ENCODE measurements at regions not wholly inside any gene's neighbourhood (a gene's known extent, or its start where the extent isn't known, plus 50 kb on each side); places are given as distances from the start of the nearest gene placed in this dataset.
"Not testable (repeated sequence)": the region's sequence is repeated elsewhere in the genome, so short reads cannot be mapped to it uniquely, and the experiment has no call there.

DNA sequence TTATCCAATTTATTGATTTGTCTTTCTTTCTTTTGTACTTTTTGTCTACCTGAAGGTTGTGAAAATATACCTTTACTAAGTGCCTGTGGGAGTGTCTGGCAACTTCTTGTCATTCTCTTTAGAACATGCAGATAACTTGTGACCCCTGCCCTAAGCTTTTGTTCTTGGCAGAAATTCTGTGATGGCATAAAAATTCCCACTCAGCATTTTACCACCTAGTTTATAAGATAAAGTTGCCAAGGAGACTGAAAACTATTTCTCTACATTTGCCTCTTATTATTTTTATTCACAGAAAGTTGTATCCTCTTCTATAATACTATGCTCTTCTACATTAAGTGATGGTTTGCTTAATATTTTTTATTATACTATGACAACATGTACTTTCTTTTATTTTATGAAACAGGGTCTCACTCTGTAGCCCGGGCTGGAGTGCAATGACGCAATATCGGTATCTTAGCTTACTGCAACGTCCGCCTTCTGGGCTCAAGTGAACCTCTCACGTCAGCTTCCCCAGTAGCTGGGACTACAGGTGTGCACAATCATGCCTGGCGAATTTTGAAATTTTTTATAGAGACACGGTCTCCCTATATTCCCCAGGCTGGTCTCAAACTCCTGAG is 683.5 kb downstream of the ANKRD7 start:
- no peaks in the 10 kb centered on the region for H3K27me3 ChIP-seq (replicated peaks; ENCODE audit: control insufficient read depth, insufficient read depth, low read length)
- DNase-seq (ENCODE audit: extremely low read depth, insufficient read length) = no peak
- H3K4me3 ChIP-seq (replicated peaks; ENCODE audit: low read depth, low read length) = no peak overlapping the region
- no peaks in the 10 kb centered on the region for H3K36me3 ChIP-seq (ENCODE audit: control insufficient read depth, insufficient read depth, low read length)
- TF ChIP-seq, protein P1, sequence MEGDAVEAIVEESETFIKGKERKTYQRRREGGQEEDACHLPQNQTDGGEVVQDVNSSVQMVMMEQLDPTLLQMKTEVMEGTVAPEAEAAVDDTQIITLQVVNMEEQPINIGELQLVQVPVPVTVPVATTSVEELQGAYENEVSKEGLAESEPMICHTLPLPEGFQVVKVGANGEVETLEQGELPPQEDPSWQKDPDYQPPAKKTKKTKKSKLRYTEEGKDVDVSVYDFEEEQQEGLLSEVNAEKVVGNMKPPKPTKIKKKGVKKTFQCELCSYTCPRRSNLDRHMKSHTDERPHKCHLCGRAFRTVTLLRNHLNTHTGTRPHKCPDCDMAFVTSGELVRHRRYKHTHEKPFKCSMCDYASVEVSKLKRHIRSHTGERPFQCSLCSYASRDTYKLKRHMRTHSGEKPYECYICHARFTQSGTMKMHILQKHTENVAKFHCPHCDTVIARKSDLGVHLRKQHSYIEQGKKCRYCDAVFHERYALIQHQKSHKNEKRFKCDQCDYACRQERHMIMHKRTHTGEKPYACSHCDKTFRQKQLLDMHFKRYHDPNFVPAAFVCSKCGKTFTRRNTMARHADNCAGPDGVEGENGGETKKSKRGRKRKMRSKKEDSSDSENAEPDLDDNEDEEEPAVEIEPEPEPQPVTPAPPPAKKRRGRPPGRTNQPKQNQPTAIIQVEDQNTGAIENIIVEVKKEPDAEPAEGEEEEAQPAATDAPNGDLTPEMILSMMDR (IDR thresholded peaks at IDR 0.05; ENCODE audit: insufficient read depth, low read length, poor library complexity, severe bottlenecking) = no peak

DNA sequence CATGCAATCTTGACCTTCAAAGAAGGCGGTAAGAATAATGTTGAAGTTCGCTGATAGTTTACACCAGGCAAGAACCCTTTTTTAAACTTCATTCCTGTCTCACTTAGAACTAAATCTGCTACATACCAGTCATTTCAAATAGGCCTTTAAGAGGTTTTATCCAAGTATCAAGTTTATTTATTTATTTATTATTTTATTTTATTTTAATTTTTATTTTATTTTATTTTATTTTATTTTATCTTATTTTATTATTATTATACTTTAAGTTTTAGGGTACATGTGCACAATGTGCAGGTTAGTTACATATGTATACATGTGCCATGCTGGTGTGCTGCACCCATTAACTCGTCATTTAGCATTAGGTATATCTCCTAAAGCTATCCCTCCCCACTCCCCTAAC is 691.6 kb downstream of the ANKRD7 start:
- DNase-seq (ENCODE audit: extremely low read depth, insufficient read length); H3K36me3 ChIP-seq (ENCODE audit: control insufficient read depth, insufficient read depth, low read length); H3K4me3 ChIP-seq (replicated peaks; ENCODE audit: low read depth, low read length); H3K27me3 ChIP-seq (replicated peaks; ENCODE audit: control insufficient read depth, insufficient read depth, low read length): not testable (repeated sequence)

DNA sequence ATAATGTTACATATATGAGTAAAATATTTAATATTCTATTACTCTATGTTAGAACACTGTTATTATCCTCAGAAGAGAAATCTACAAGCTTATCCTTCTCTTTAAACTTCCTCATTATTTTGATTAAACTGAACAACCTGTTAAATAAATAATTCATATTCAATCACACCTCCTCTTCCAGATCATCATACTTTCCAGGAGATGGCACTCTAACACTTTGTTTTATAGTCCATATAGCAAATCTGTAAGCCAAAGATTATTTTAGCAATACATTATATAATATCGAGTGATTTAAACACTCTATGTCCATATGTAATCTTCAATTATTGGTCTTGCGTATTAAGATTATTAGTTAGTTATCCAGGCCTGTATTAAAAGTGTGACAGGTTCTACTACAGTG is 694.1 kb downstream of the ANKRD7 start:
- Histone ChIP-seq H3K4me3 (replicated peaks; ENCODE audit: low read depth, low read length) (no peak overlapping the region), H3K36me3 (ENCODE audit: control insufficient read depth, insufficient read depth, low read length) (no peaks in the 10 kb centered on the region), H3K27me3 (replicated peaks; ENCODE audit: control insufficient read depth, insufficient read depth, low read length) (no peaks in the 10 kb centered on the region)
- TF ChIP-seq, protein P1 (IDR thresholded peaks at IDR 0.05; ENCODE audit: insufficient read depth, low read length, poor library complexity, severe bottlenecking) = no peak
- DNase-seq (ENCODE audit: extremely low read depth, insufficient read length) = no peak

DNA sequence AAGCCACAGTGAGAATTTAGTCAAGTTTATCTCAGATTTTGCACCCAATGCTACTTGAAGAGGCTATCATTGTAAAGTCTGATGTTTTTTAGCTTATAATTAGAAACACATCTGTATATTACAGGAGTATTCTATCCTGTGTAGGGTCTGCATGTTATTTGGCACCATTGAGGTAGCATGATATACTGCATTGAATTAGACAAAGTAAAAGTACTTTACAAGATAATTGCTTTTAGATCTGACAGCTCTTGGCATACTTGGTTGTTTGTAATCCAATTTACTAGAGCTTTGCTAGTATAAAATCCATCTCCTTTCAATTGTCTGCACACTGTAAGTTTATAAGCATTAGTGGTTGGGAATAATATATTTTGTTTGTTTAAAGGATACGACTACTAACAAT is 714.3 kb downstream of the ANKRD7 start:
- TF ChIP-seq, protein P1 (IDR thresholded peaks at IDR 0.05; ENCODE audit: insufficient read depth, low read length, poor library complexity, severe bottlenecking) = no peak
- DNase-seq (ENCODE audit: extremely low read depth, insufficient read length) = no peak
- no peak overlapping the region for H3K4me3 ChIP-seq (replicated peaks; ENCODE audit: low read depth, low read length)
- H3K36me3 ChIP-seq (ENCODE audit: control insufficient read depth, insufficient read depth, low read length) = no peaks in the 10 kb centered on the region
- H3K27me3 ChIP-seq (replicated peaks; ENCODE audit: control insufficient read depth, insufficient read depth, low read length) = no peaks in the 10 kb centered on the region

DNA sequence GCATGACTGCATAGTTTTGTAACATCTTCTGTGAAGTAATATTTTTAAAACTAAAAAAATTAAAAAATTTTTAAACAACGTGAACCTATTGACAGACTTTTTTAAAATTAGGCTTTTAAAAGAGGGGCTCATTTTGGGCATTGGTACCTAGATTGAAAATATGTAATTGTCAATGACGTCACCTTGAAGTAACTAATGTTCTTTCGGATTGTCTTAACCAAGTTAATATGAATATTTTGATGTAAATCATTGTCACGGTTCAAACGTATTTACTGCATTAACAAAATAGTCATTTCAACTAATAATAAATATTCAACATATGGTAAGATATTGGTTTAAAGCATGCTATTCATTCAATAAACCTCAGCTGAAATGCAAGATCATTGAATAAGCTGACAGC is 719.8 kb downstream of the ANKRD7 start:
- no peak for DNase-seq (ENCODE audit: extremely low read depth, insufficient read length)
- no peaks in the 10 kb centered on the region for H3K27me3 ChIP-seq (replicated peaks; ENCODE audit: control insufficient read depth, insufficient read depth, low read length)
- TF ChIP-seq, protein P1 (IDR thresholded peaks at IDR 0.05; ENCODE audit: insufficient read depth, low read length, poor library complexity, severe bottlenecking) = no peak
- H3K36me3 ChIP-seq (ENCODE audit: control insufficient read depth, insufficient read depth, low read length) = no peaks in the 10 kb centered on the region
- H3K4me3 ChIP-seq (replicated peaks; ENCODE audit: low read depth, low read length) = no peak overlapping the region

DNA sequence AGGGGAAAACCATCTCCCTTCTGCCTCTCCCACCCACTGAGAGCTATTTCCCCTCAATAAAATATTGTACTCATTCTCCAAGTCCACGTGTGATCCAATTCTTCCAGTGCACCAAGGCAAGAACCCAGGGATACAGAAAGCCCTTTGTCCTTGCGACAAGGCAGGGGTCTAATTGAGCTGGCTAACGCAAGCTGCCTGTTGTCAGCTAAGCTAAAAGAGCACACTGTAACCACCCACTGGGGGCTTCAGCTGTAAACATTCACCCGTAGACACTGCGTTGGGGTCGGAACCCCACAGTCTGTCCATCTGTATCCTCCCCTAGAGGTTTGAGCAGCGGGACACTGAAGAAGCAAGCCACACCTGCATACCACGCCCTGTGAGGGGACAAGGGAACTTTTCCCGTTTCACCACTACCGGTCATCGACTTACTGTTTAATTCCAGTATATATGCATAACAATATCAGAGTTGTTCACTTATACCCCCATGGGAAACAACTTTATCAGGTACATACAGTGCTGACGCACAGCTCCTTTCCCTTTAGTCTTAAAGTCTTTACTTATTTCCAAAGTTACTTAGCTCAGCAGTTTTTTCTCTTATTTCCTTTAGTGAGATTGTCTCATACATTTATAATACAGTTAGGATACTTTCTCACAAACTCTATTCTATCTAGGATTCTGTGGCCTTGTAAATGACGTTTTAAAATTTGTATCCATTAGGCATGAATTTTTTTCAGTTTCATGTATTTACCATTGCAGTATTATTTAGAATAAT is 721.6 kb downstream of the ANKRD7 start:
- no peaks in the 10 kb centered on the region for H3K36me3 ChIP-seq (ENCODE audit: control insufficient read depth, insufficient read depth, low read length)
- no peak overlapping the region for H3K4me3 ChIP-seq (replicated peaks; ENCODE audit: low read depth, low read length)
- no peak for DNase-seq (ENCODE audit: extremely low read depth, insufficient read length)
- H3K27me3 ChIP-seq (replicated peaks; ENCODE audit: control insufficient read depth, insufficient read depth, low read length) = no peaks in the 10 kb centered on the region
- TF ChIP-seq, protein P1 (IDR thresholded peaks at IDR 0.05; ENCODE audit: insufficient read depth, low read length, poor library complexity, severe bottlenecking) = no peak
